ENCODE measurements at regions not wholly inside any gene's neighbourhood (a gene's known extent, or its start where the extent isn't known, plus 50 kb on each side); places are given as distances from the start of the nearest gene placed in this dataset.

- no peak for DNase-seq (ENCODE audit: low spot score)
- in situ Hi-C loops (cut with MboI; ENCODE audit: low sequenced_read_pairs, unreplicated experiment): no loop called here
- no peak for TF ChIP-seq CTCF (IDR thresholded peaks at IDR 0.05; ENCODE audit: borderline replicate concordance, control extremely low read depth, extremely low read depth, insufficient read depth, missing control alignments)
Observed at GRCh38 chr15:94921936-94922335, 690.6 kb downstream of the MCTP2 start.

GRCh38 chr15:94924057-94924456 is 692.7 kb downstream of the MCTP2 start:
- in situ Hi-C loops (cut with MboI; ENCODE audit: low sequenced_read_pairs, unreplicated experiment): no loop called here
- DNase-seq (ENCODE audit: low spot score): no peak

GRCh38 chr15:94924971-94925598 is 693.7 kb downstream of the MCTP2 start:
- TF ChIP-seq CTCF (IDR thresholded peaks at IDR 0.05; ENCODE audit: borderline replicate concordance, control extremely low read depth, extremely low read depth, insufficient read depth, missing control alignments): no peak
- no peak for DNase-seq (ENCODE audit: low spot score)
- in situ Hi-C loops (cut with MboI; ENCODE audit: low sequenced_read_pairs, unreplicated experiment): no loop called here

More at GRCh38 chr15:94924057-94924456, 692.7 kb downstream of the MCTP2 start:
- TF ChIP-seq CTCF (IDR thresholded peaks at IDR 0.05; ENCODE audit: borderline replicate concordance, control extremely low read depth, extremely low read depth, insufficient read depth, missing control alignments): no peak

GRCh38 chr15:94925680-94926079 is 694.3 kb downstream of the MCTP2 start:
- in situ Hi-C loops (cut with MboI; ENCODE audit: low sequenced_read_pairs, unreplicated experiment): no loop called here
- no peak for DNase-seq (ENCODE audit: low spot score)

GRCh38 chr15:94927003-94927402 is 695.6 kb downstream of the MCTP2 start:
- no peak for DNase-seq (ENCODE audit: low spot score)
- no peak for TF ChIP-seq CTCF (IDR thresholded peaks at IDR 0.05; ENCODE audit: borderline replicate concordance, control extremely low read depth, extremely low read depth, insufficient read depth, missing control alignments)
- in situ Hi-C loops (cut with MboI; ENCODE audit: low sequenced_read_pairs, unreplicated experiment): no loop called here

More at GRCh38 chr15:94925680-94926079, 694.3 kb downstream of the MCTP2 start:
- TF ChIP-seq CTCF (IDR thresholded peaks at IDR 0.05; ENCODE audit: borderline replicate concordance, control extremely low read depth, extremely low read depth, insufficient read depth, missing control alignments): no peak

GRCh38 chr15:94929282-94929681 is 697.9 kb downstream of the MCTP2 start:
- TF ChIP-seq CTCF (IDR thresholded peaks at IDR 0.05; ENCODE audit: borderline replicate concordance, control extremely low read depth, extremely low read depth, insufficient read depth, missing control alignments): no peak
- in situ Hi-C loops (cut with MboI; ENCODE audit: low sequenced_read_pairs, unreplicated experiment): no loop called here
- DNase-seq (ENCODE audit: low spot score): no peak
